Epithelial cell of esophagus (primary cell): ENCODE measurements at regions not wholly inside any gene's neighbourhood (a gene's known extent, or its start where the extent isn't known, plus 50 kb on each side); places are given as distances from the start of the nearest gene placed in this dataset.
A peak's percentile ranks its signal among the peaks of the same experiment; 100 is the strongest.

Experiments used
- DNase-seq: peaks from one replicate; pipeline ENCODE4 v3.0.0; 2010; ENCODE audit warnings: low read depth
- H3K4me3 ChIP-seq: 2 replicates; pipeline ENCODE4 v1.5.1; 2011; ENCODE audit warnings: mild to moderate bottlenecking, low read length, control low read depth
- CTCF ChIP-seq: IDR thresholded peaks from 2 replicates; pipeline ENCODE4 v1.5.1; 2011; ENCODE audit warnings: low read depth, mild to moderate bottlenecking, low read length, control low read depth, inconsistent platforms; ENCODE audit not compliant: insufficient read depth; ENCODE audit errors: missing control alignments

- no peak overlapping the region for H3K4me3 ChIP-seq
- no peak for TF ChIP-seq CTCF
- DNase-seq, result peak; percentile 6
Observed at GRCh38 chr5:98415663-98416062, 357.8 kb upstream of the RGMB start.

- DNase-seq, result peak; percentile 58
- TF ChIP-seq CTCF, result no peak
- H3K4me3 ChIP-seq, result no peak overlapping the region
Observed at GRCh38 chr5:98416541-98416940, 356.9 kb upstream of the RGMB start.

GRCh38 chr5:98419825-98420224 is 353.6 kb upstream of the RGMB start:
- no peak for TF ChIP-seq CTCF
- H3K4me3 ChIP-seq, result no peak overlapping the region

GRCh38 chr5:98424681-98425450 is 348.6 kb upstream of the RGMB start:
- no peak for DNase-seq
- H3K4me3 ChIP-seq, result no peak overlapping the region
- TF ChIP-seq CTCF, result no peak

More at GRCh38 chr5:98419825-98420224, 353.6 kb upstream of the RGMB start:
- DNase-seq, result no peak

- no peak for DNase-seq
- TF ChIP-seq CTCF, result no peak
- H3K4me3 ChIP-seq, result no peak overlapping the region
Observed at GRCh38 chr5:98425640-98426039, 347.8 kb upstream of the RGMB start.

- H3K4me3 ChIP-seq, result no peak overlapping the region
- no peak for TF ChIP-seq CTCF
- peak; percentile 7 for DNase-seq
Observed at GRCh38 chr5:98428806-98429205, 344.7 kb upstream of the RGMB start.

- no peak for DNase-seq
- no peak overlapping the region for H3K4me3 ChIP-seq
- TF ChIP-seq CTCF, result no peak
Observed at GRCh38 chr5:98432378-98432777, 341.1 kb upstream of the RGMB start.
